H1 (cell line): ENCODE measurements at regions not wholly inside any gene's neighbourhood (a gene's known extent, or its start where the extent isn't known, plus 50 kb on each side); places are given as distances from the start of the nearest gene placed in this dataset.

ENCODE experiments used
- CTCF ChIA-PET: fragments of 300-600 bp; sonication (Branson Sonifier 250); formaldehyde crosslinking; loops from one replicate; lab custom pipeline; 2021; ENCODE audit not compliant: partially characterized antibody; lab: Charles Lee
- POLR2A ChIA-PET: fragments of 300-600 bp; sonication (Branson Sonifier 250); formaldehyde crosslinking; loops from one replicate; lab custom pipeline; 2021; ENCODE audit warnings: inconsistent platforms; ENCODE audit not compliant: partially characterized antibody; lab: Charles Lee
- DNase-seq, 2 experiments: peaks; one replicate each; pipeline versions ENCODE4 v3.0.0 to v3.0.0-alpha.2; 2010 to 2022; ENCODE audit warnings: low spot score in 2 of 2, low read depth in 1 of 2, mixed read lengths in 1 of 2
- FAIRE-seq: peaks from 2 replicates; lab custom pipeline; 2011; peaks lifted over from hg19 to GRCh38; lab: Jason Lieb, UNC
- H2AFZ ChIP-seq: 2 replicates; pipeline ENCODE4 v1.8.1; 2012; ENCODE audit warnings: low read length, inconsistent platforms
- H2AK5ac ChIP-seq: 2 replicates; pipeline ENCODE4 v1.6.1; 2013; ENCODE audit warnings: low read depth, low read length
- H2BK120ac ChIP-seq: replicated peaks from 2 replicates; pipeline ENCODE3; 2013; ENCODE audit warnings: low read depth, low read length, inconsistent platforms
- H2BK12ac ChIP-seq: 2 replicates; pipeline ENCODE4 v1.6.1; 2013; ENCODE audit warnings: low read depth, low read length
- H2BK15ac ChIP-seq: 2 replicates; pipeline ENCODE4 v1.6.1; 2013; ENCODE audit warnings: low read length
- H2BK20ac ChIP-seq: 2 replicates; pipeline ENCODE4 v1.6.1; 2013; ENCODE audit warnings: low read length
- H2BK5ac ChIP-seq: 2 replicates; pipeline ENCODE4 v1.6.1; 2013; ENCODE audit warnings: low read depth, low read length
- H3K14ac ChIP-seq: 2 replicates; pipeline ENCODE4 v1.6.1; 2013; ENCODE audit warnings: inconsistent platforms; ENCODE audit not compliant: insufficient read length
- H3K18ac ChIP-seq: 2 replicates; pipeline ENCODE4 v1.6.1; 2013; ENCODE audit warnings: low read length; ENCODE audit errors: extremely low read depth
- H3K23ac ChIP-seq: 2 replicates; pipeline ENCODE4 v1.6.1; 2013; ENCODE audit warnings: inconsistent platforms; ENCODE audit not compliant: insufficient read length
- H3K23me2 ChIP-seq: 2 replicates; pipeline ENCODE4 v1.6.1; 2013; ENCODE audit warnings: low read depth, low read length
- H3K27ac ChIP-seq: 2 replicates; pipeline ENCODE4 v1.6.1; 2011; ENCODE audit warnings: low read depth, low read length, inconsistent platforms
- H3K27me3 ChIP-seq, 4 experiments: replicated peaks in 1 of 4; 1 replicate in 1 of 4; 2 replicates in 3 of 4; pipeline versions ENCODE4 v1.6.1 to v1.8.1; 2011 to 2013; ENCODE audit warnings: low read length in 3 of 4, mild to moderate bottlenecking in 3 of 4, inconsistent platforms in 2 of 4, mixed read lengths in 2 of 4, moderate library complexity in 1 of 4; ENCODE audit not compliant: control insufficient read depth in 3 of 4, insufficient read depth in 3 of 4; ENCODE audit errors: extremely low read depth in 1 of 4
- H3K36me3 ChIP-seq, 4 experiments: 2 replicates each; pipeline versions ENCODE4 v1.6.1 to v1.8.1; 2011 to 2013; ENCODE audit warnings: mild to moderate bottlenecking in 4 of 4, low read length in 3 of 4, moderate library complexity in 2 of 4, control low read depth in 1 of 4, inconsistent platforms in 1 of 4; ENCODE audit not compliant: insufficient read depth in 4 of 4, control insufficient read depth in 2 of 4
- H3K4ac ChIP-seq: replicated peaks from 2 replicates; pipeline ENCODE3; 2013; ENCODE audit warnings: low read length, low read depth, mixed read lengths, inconsistent platforms; ENCODE audit not compliant: insufficient read length
- H3K4me1 ChIP-seq, 4 experiments: replicated peaks in 1 of 4; 1 replicate in 1 of 4; 2 replicates in 3 of 4; pipeline versions ENCODE4 v1.6.1 to v1.8.1; 2011 to 2013; ENCODE audit warnings: low read length in 3 of 4, inconsistent platforms in 2 of 4, mixed read lengths in 1 of 4; ENCODE audit not compliant: insufficient read depth in 4 of 4, control insufficient read depth in 3 of 4
- H3K4me2 ChIP-seq, 2 experiments: 2 replicates each; pipeline versions ENCODE4 v1.6.1 to v1.8.1; 2011 to 2013; ENCODE audit warnings: low read depth in 2 of 2, low read length in 2 of 2, control low read depth in 1 of 2, inconsistent platforms in 1 of 2, mild to moderate bottlenecking in 1 of 2; ENCODE audit not compliant: insufficient read depth in 1 of 2
- H3K4me3 ChIP-seq, 4 experiments: fragments of 200-600, 300-600 bp in 1 of 4; sonication (generic), shearing (Covaris generic), sonication (Bioruptor Twin) in 1 of 4; 2 replicates each; pipeline versions ENCODE4 v1.5.1 to v1.8.1; 2011 to 2016; ENCODE audit warnings: low read length in 4 of 4, low read depth in 3 of 4, control low read depth in 2 of 4, inconsistent platforms in 2 of 4, mild to moderate bottlenecking in 2 of 4, mixed read lengths in 1 of 4, moderate library complexity in 1 of 4; ENCODE audit not compliant: insufficient read depth in 2 of 4; ENCODE audit errors: extremely low read depth in 1 of 4
- H3K56ac ChIP-seq: replicated peaks from 2 replicates; pipeline ENCODE3; 2013; ENCODE audit warnings: low read depth, mild to moderate bottlenecking, mixed read lengths, low read length, inconsistent platforms; ENCODE audit not compliant: insufficient read length
- H3K79me1 ChIP-seq: 2 replicates; pipeline ENCODE4 v1.6.1; 2013; ENCODE audit warnings: low read depth, low read length, control low read depth
- H3K79me2 ChIP-seq, 2 experiments: 2 replicates each; pipeline versions ENCODE4 v1.6.1 to v1.8.1; 2012 to 2013; ENCODE audit warnings: low read length in 2 of 2, mild to moderate bottlenecking in 2 of 2, inconsistent platforms in 1 of 2; ENCODE audit not compliant: insufficient read depth in 2 of 2, control insufficient read depth in 1 of 2
- H3K9ac ChIP-seq, 4 experiments: replicated peaks in 1 of 4; 1 replicate in 1 of 4; 2 replicates in 3 of 4; pipeline versions ENCODE4 v1.6.1 to v1.8.1; 2011 to 2013; ENCODE audit warnings: low read depth in 3 of 4, low read length in 3 of 4, control low read depth in 2 of 4, mild to moderate bottlenecking in 2 of 4, moderate library complexity in 2 of 4, inconsistent platforms in 1 of 4; ENCODE audit errors: extremely low read depth in 1 of 4
- H3K9me3 ChIP-seq, 2 experiments: 2 replicates each; pipeline versions ENCODE4 v1.6.1 to v1.8.1; 2012 to 2013; ENCODE audit warnings: mild to moderate bottlenecking in 2 of 2, moderate library complexity in 2 of 2, control low read depth in 1 of 2, inconsistent platforms in 1 of 2, low read depth in 1 of 2, low read length in 1 of 2, mixed read lengths in 1 of 2; ENCODE audit not compliant: insufficient read depth in 2 of 2
- H4K20me1 ChIP-seq, 2 experiments: replicated peaks in 1 of 2; 2 replicates each; pipeline versions ENCODE3 to v1.8.1; 2011 to 2013; ENCODE audit warnings: inconsistent platforms in 2 of 2, low read length in 2 of 2, mild to moderate bottlenecking in 1 of 2; ENCODE audit not compliant: insufficient read depth in 2 of 2, control insufficient read depth in 1 of 2
- H4K5ac ChIP-seq: 2 replicates; pipeline ENCODE4 v1.6.1; 2013; ENCODE audit warnings: low read length, low read depth, mixed read lengths, inconsistent platforms; ENCODE audit not compliant: insufficient read length
- H4K8ac ChIP-seq: 2 replicates; pipeline ENCODE4 v1.8.0; 2013; ENCODE audit warnings: mild to moderate bottlenecking, moderate library complexity, low read length, inconsistent platforms; ENCODE audit not compliant: insufficient read depth; ENCODE audit errors: extremely low read depth
- H4K91ac ChIP-seq: replicated peaks from 2 replicates; pipeline ENCODE3; 2013; ENCODE audit warnings: low read length, mixed read lengths, inconsistent platforms; ENCODE audit not compliant: insufficient read length
- SUZ12 ChIP-seq: fragments of 200-600 bp; sonication (generic); IDR thresholded peaks from 2 replicates; pipeline ENCODE4 v1.6.1; 2012; ENCODE audit warnings: mild to moderate bottlenecking, inconsistent platforms, low read length, moderate library complexity, mixed read lengths
- WGBS, 2 experiments: shearing (Covaris generic) in 1 of 2; methylation state at CpG; one replicate each; pipeline versions ENCODE4 v1.1.6 to v1.1.7; 2013 to 2015; ENCODE audit warnings: low lambda C conversion rate in 2 of 2, mixed read lengths in 2 of 2, inconsistent platforms in 1 of 2, low coverage in 1 of 2, missing lambda C conversion rate in 1 of 2; ENCODE audit not compliant: insufficient replicate concordance in 2 of 2, insufficient coverage in 1 of 2, insufficient read length in 1 of 2; ENCODE audit errors: extremely low coverage in 1 of 2, missing lambda C conversion rate in 1 of 2; 5-methylcytosine and 5-hydroxymethylcytosine counted together

DNA sequence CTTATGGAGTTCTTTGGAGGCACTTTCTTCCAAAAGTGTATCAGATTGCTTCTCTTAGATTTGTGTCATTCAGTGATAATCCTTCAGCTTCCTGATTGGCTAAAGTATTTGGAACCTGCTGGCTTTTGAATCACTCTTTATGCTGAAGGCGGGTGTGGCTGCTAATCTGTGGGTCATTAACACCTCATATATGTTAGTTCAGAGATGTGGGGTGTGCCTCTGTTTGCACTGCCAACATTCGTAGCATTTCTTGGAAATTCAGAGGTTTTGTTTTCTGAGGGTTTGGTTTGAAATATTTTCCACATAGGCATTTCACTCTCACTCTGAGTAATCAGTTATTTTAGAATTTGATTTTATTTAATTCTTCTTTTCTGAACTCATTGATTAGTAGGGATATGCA lies 1604.4 kb upstream of the ACVR2A start:
- Histone ChIP-seq H3K79me1 (no peaks in the 10 kb centered on the region), H4K8ac (no peak overlapping the region), H3K4ac (no peak overlapping the region), H2AK5ac (no peak overlapping the region), H2BK15ac (no peak overlapping the region), H3K9ac (no peak overlapping the region), H3K27me3 (no peaks in the 10 kb centered on the region), H3K56ac (no peak overlapping the region), H3K79me2 (no peaks in the 10 kb centered on the region), H2BK12ac (no peak overlapping the region), H3K4me2 (no peak overlapping the region), H2AFZ (no peak overlapping the region), H4K5ac (no peak overlapping the region), H2BK5ac (no peak overlapping the region), H2BK120ac (no peak overlapping the region), H3K23ac (no peak overlapping the region), H3K36me3 (no peaks in the 10 kb centered on the region), H3K14ac (no peak overlapping the region), H4K20me1 (no peaks in the 10 kb centered on the region), H3K4me3 (no peak overlapping the region), H3K9me3 (no peaks in the 10 kb centered on the region), H3K27ac (no peak overlapping the region), H2BK20ac (no peak overlapping the region), H4K91ac (no peak overlapping the region), H3K4me1 (no peaks in the 10 kb centered on the region), H3K18ac (no peak overlapping the region), H3K23me2 (no peaks in the 10 kb centered on the region)
- ChIA-PET POLR2A (interaction anchor here (0.9 kb wide), 1 partner anchor 9 kb away, joined by 4 read pairs; no protein-coding TSS in a partner anchor), CTCF (interaction anchor here (0.6 kb wide), 2 partner anchors 267 to 359 kb away, joined by 3 to 4 read pairs; no protein-coding TSS in a partner anchor)
- no peak for FAIRE-seq
- no peak for DNase-seq
- WGBS, 2 experiments, result 92% methylated on average over 2 of the region's 2 CpGs; no CpG with 5 or more reads in 1 of the 2 experiments
- no peak for TF ChIP-seq SUZ12
